ENCODE measurements at regions not wholly inside any gene's neighbourhood (a gene's known extent, or its start where the extent isn't known, plus 50 kb on each side); places are given as distances from the start of the nearest gene placed in this dataset.

DNA sequence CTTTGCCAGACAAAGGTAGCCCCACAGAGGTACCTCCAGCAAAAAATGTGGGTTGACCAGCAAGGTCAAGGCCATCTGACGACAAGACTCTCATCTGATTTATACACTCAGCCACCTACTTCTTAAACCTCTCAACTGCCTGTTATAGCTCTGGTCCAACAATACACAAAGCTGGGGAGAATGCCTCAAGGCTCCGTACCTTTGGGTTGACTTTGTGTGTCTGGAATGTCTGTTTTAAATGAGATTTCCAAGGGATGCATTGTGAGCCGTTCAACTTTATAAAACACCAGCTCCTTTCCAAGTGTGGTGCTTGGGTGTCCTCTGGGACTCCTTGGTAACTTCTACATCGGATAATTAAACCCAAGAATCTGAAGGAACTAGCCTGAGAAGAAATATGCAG lies 167.0 kb upstream of the RPL34 start:
- Mint-ChIP-seq H3K27me3 (ENCODE audit: insufficient read depth, unreplicated experiment) (no peaks in the 10 kb centered on the region), H3K27ac (ENCODE audit: low read depth, unreplicated experiment) (no peak overlapping the region), H3K4me1 (ENCODE audit: insufficient read depth, unreplicated experiment) (no peaks in the 10 kb centered on the region), H3K4me3 (ENCODE audit: unreplicated experiment) (no peak overlapping the region), H3K9me3 (ENCODE audit: unreplicated experiment) (no peaks in the 10 kb centered on the region), H3K36me3 (ENCODE audit: insufficient read depth, unreplicated experiment) (no peaks in the 10 kb centered on the region)
- TF ChIP-seq, protein P1, sequence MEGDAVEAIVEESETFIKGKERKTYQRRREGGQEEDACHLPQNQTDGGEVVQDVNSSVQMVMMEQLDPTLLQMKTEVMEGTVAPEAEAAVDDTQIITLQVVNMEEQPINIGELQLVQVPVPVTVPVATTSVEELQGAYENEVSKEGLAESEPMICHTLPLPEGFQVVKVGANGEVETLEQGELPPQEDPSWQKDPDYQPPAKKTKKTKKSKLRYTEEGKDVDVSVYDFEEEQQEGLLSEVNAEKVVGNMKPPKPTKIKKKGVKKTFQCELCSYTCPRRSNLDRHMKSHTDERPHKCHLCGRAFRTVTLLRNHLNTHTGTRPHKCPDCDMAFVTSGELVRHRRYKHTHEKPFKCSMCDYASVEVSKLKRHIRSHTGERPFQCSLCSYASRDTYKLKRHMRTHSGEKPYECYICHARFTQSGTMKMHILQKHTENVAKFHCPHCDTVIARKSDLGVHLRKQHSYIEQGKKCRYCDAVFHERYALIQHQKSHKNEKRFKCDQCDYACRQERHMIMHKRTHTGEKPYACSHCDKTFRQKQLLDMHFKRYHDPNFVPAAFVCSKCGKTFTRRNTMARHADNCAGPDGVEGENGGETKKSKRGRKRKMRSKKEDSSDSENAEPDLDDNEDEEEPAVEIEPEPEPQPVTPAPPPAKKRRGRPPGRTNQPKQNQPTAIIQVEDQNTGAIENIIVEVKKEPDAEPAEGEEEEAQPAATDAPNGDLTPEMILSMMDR (IDR thresholded peaks at IDR 0.05; ENCODE audit: unreplicated experiment), result no peak
- ChIA-PET POLR2A (no interaction called here), CTCF (interaction anchor here (1.1 kb wide), 1 partner anchor 12 kb away, joined by 3 read pairs; no protein-coding TSS in a partner anchor)
- BruUV-seq (replicated peaks), result no TSS peak
- no peak for DNase-seq (ENCODE audit: unreplicated experiment)
- intact Hi-C loops (cut with micrococcal nuclease), result no loop called here

DNA sequence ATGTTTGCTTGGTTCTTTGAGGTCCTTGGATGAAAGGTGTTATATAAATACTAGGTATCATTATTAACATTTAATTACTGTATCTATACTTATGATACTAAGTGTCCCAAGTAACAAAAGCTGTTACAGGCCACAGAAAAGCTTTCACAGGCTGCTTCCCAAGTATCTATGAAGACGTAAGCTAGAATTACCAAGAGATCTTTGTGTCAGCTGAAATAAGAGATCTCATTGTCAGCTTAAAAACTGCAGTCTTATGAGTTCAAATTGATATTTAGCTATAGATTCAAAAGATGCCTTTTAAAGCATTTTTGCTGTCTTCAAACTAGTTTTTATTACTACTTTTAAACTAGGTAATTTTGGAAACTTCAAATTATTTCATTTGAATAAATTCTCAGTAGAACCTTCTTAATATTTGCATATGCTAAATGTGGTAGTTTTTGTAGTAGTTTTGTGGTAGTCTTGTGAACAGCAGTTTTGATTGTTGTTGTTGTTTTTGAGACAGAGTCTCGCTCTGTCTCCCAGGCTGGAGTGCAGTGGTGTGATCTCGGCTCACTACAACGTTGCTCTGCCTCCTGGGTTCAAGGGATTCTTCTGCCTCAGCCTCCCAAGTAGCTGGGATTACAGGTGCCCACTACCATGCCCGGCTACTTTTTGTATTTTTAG lies 170.0 kb upstream of the RPL34 start:
- Mint-ChIP-seq H3K4me3 (ENCODE audit: unreplicated experiment) (no peak overlapping the region), H3K9me3 (ENCODE audit: unreplicated experiment) (no peaks in the 10 kb centered on the region), H3K4me1 (ENCODE audit: insufficient read depth, unreplicated experiment) (no peaks in the 10 kb centered on the region), H3K36me3 (ENCODE audit: insufficient read depth, unreplicated experiment) (no peaks in the 10 kb centered on the region), H3K27me3 (ENCODE audit: insufficient read depth, unreplicated experiment) (no peaks in the 10 kb centered on the region), H3K27ac (ENCODE audit: low read depth, unreplicated experiment) (no peak overlapping the region)
- ChIA-PET POLR2A (interaction anchor here (1.2 kb wide), 1 partner anchor 20 kb away, joined by 5 read pairs; no protein-coding TSS in a partner anchor), CTCF (interaction anchor here (0.7 kb wide), 1 partner anchor 389 kb away, joined by 3 read pairs; no protein-coding TSS in a partner anchor)
- TF ChIP-seq, protein P1 (IDR thresholded peaks at IDR 0.05; ENCODE audit: unreplicated experiment), result no peak
- no TSS peak for BruUV-seq (replicated peaks)
- intact Hi-C loops (cut with micrococcal nuclease), result no loop called here
- DNase-seq (ENCODE audit: unreplicated experiment), result no peak

DNA sequence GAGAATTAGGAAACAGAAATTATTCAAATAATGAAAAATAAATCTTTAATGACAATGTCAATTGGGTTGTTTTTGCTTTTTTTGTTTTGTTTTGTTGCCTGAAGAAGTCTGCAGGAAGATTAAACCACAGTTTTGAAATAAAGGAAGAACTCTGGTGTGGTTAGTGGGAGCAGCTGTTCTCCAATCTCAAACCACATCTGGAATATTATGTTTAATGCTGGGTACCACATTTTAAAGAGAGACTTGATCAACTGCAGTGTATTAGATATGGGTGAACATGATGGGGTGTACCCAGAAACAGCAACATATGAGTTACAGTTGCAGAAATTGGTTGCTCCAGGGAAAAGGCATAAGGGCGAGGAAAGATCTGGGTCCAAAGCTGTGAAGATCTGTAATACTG lies 171.2 kb upstream of the RPL34 start:
- TF ChIP-seq, protein P1 (IDR thresholded peaks at IDR 0.05; ENCODE audit: unreplicated experiment), result no peak
- Mint-ChIP-seq H3K4me3 (ENCODE audit: unreplicated experiment) (no peak overlapping the region), H3K36me3 (ENCODE audit: insufficient read depth, unreplicated experiment) (no peaks in the 10 kb centered on the region), H3K27ac (ENCODE audit: low read depth, unreplicated experiment) (no peak overlapping the region), H3K9me3 (ENCODE audit: unreplicated experiment) (no peaks in the 10 kb centered on the region), H3K4me1 (ENCODE audit: insufficient read depth, unreplicated experiment) (no peaks in the 10 kb centered on the region), H3K27me3 (ENCODE audit: insufficient read depth, unreplicated experiment) (no peaks in the 10 kb centered on the region)
- ChIA-PET POLR2A (interaction anchor here (1.2 to 1.8 kb wide), 2 partner anchors 18 to 19 kb away, joined by 4 to 5 read pairs; no protein-coding TSS in a partner anchor), CTCF (interaction anchor here (1.0 to 1.1 kb wide), 2 partner anchors 124 to 419 kb away, joined by 3 read pairs; no protein-coding TSS in a partner anchor)
- no peak for DNase-seq (ENCODE audit: unreplicated experiment)
- intact Hi-C loops (cut with micrococcal nuclease), result no loop called here
- BruUV-seq (replicated peaks), result no TSS peak

DNA sequence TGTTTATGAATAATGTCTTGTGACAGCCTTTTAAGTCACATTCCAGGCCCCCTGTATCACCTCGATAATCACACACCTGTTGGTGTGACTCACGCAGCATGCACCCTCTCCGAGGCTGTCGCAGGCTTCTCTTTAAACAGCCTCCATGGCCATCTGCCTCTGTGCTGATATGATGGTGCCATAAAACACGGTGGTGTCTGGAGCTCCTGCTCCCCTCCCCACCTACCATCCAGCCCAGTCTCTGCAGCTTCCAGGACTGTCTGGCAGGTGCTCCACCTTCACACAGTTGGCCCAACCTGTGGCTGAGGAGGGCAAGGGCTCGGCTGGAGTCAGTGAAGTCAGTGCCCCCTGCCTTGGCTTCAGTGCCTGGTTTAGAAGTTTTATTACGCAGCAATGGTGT lies 173.8 kb upstream of the RPL34 start:
- no TSS peak for BruUV-seq (replicated peaks)
- intact Hi-C loops (cut with micrococcal nuclease), result no loop called here
- H3K27ac Mint-ChIP-seq (ENCODE audit: low read depth, unreplicated experiment), result no peak overlapping the region
- H3K27me3 Mint-ChIP-seq (ENCODE audit: insufficient read depth, unreplicated experiment), result no peaks in the 10 kb centered on the region
- TF ChIP-seq, protein P1 (IDR thresholded peaks at IDR 0.05; ENCODE audit: unreplicated experiment), result no peak
- no peak for DNase-seq (ENCODE audit: unreplicated experiment)
- CTCF ChIA-PET, result no interaction called here
- no peak overlapping the region for H3K4me3 Mint-ChIP-seq (ENCODE audit: unreplicated experiment)
- no peaks in the 10 kb centered on the region for H3K4me1 Mint-ChIP-seq (ENCODE audit: insufficient read depth, unreplicated experiment)
- no peaks in the 10 kb centered on the region for H3K9me3 Mint-ChIP-seq (ENCODE audit: unreplicated experiment)
- no peaks in the 10 kb centered on the region for H3K36me3 Mint-ChIP-seq (ENCODE audit: insufficient read depth, unreplicated experiment)
- POLR2A ChIA-PET, result no interaction called here
